GM10248 (cell line): ENCODE measurements at regions not wholly inside any gene's neighbourhood (a gene's known extent, or its start where the extent isn't known, plus 50 kb on each side); places are given as distances from the start of the nearest gene placed in this dataset.
"Not testable (repeated sequence)": the region's sequence is repeated elsewhere in the genome, so short reads cannot be mapped to it uniquely, and the experiment has no call there.

Experiments
- CTCF ChIA-PET: fragments of 300-600 bp; sonication (Branson Sonifier 250); formaldehyde crosslinking; extraction: SDS; loops from one replicate; lab custom pipeline; 2021; ENCODE audit warnings: antibody characterized with exemption; lab: Yijun Ruan, JAX
- POLR2A ChIA-PET: fragments of 350-650 bp; sonication (Branson Sonifier 250); formaldehyde crosslinking; extraction: SDS; loops from one replicate; lab custom pipeline; 2020; ENCODE audit warnings: antibody characterized with exemption; lab: Yijun Ruan, JAX
- DNase-seq: peaks from one replicate; pipeline ENCODE4 v3.0.0; 2012; ENCODE audit errors: extremely low spot score
- CTCF ChIP-seq: IDR thresholded peaks from 2 replicates; pipeline ENCODE4 v1.5.1; 2012; ENCODE audit warnings: mild to moderate bottlenecking, low read depth; ENCODE audit errors: extremely low read depth, missing control alignments, control extremely low read depth

DNA sequence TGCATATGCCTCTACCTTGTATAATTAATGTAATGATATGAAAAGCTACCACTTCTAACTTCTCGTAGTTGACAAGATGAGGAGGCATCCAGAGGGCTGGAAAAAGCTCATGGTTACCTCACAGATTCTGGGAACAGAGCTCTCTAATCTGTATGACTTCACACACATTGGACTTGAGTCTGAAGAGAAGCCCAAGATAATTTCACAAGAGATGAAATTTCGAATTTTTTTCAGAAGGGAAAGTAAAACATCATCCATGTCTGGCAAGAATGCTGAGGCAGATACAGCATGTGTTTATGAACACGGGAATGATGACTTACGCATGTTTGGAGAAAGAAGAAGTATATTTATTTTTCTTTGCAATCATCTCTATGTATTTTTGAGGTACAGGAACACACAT is 141.8 kb upstream of the TENT5A start:
- DNase-seq, result no peak
- POLR2A ChIA-PET, result no interaction called here
- CTCF ChIA-PET, result interaction anchor here (1.1 kb wide), 1 partner anchor 21 kb away, joined by 3 read pairs; no protein-coding TSS in a partner anchor
- TF ChIP-seq CTCF, result no peak

- DNase-seq, result no peak
- TF ChIP-seq CTCF, result no peak
- CTCF ChIA-PET, result no interaction called here
- POLR2A ChIA-PET, result no interaction called here
Measured at GRCh38 chr6:81892891-81893290, 140.4 kb upstream of the TENT5A start.

GRCh38 chr6:81891874-81892273 is 139.4 kb upstream of the TENT5A start:
- no peak for TF ChIP-seq CTCF
- DNase-seq, result no peak
- ChIA-PET POLR2A (no interaction called here), CTCF (no interaction called here)

DNA sequence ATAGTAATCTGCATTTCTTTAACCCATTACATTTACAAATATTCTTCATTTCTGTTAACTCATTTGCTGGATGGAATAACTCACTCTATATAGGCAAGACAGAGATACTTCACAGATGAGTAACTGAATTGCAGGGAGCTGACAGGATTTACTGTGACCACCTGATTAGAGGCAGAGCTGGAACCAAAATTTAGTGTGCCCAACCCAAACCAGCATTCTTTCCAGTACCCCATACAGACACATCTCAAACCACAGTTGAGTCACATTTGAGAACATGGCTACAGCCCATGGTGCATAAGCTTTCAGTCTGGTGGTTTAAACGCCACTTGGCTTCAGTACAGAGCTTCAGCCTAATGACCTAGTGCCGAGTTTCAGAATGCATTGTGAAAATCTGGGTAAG is 138.4 kb upstream of the TENT5A start:
- no peak for DNase-seq
- POLR2A ChIA-PET, result no interaction called here
- CTCF ChIA-PET, result interaction anchor here (0.8 kb wide), 1 partner anchor 116 kb away, joined by 3 read pairs; no protein-coding TSS in a partner anchor
- no peak for TF ChIP-seq CTCF

DNA sequence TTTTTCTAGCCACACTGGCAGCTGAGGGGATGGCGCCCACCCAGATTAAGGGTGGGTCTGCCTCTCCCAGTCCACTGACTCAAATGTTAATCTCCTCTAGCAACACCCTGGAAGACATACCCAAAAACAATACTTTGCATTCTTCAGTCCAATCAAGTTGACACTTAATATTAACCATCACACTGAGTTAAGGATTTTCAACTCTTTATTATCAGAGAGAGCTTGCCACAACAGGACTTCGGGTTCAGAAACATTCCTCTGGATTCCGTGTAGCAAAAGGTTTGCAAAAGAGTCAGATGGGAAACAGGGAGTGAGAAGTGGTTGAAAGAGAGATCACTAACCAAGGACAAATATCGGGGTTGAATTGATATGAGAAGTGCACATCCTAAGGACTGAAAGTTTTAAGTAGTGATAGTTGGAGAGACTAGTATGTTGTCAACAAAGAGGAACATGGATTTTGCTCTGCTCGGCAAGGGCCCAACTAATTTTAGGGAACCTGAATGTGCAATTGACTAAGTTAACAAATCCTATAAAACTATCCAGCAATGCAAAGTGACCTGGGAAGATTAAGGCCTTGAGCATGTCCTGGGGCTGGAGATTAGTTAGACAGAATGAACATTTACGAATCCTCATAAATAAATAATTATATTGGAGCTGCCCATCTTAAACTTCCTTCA is 137.0 kb upstream of the TENT5A start:
- ChIA-PET CTCF (no interaction called here), POLR2A (no interaction called here)
- TF ChIP-seq CTCF, result no peak
- no peak for DNase-seq

- DNase-seq, POLR2A ChIA-PET: not testable (repeated sequence)
- CTCF ChIA-PET, result interaction anchor here (1.6 kb wide), 1 partner anchor 20 kb away, joined by 4 read pairs; no protein-coding TSS in a partner anchor
Measured at GRCh38 chr6:81886909-81887308, 134.4 kb upstream of the TENT5A start.

GRCh38 chr6:81886157-81886556 is 133.7 kb upstream of the TENT5A start:
- TF ChIP-seq CTCF, result no peak
- CTCF ChIA-PET, result interaction anchor here (1.2 kb wide), 1 partner anchor 154 kb away, joined by 3 read pairs; no protein-coding TSS in a partner anchor
- POLR2A ChIA-PET, result no interaction called here
- DNase-seq, result no peak
